ENCODE measurements at regions not wholly inside any gene's neighbourhood (a gene's known extent, or its start where the extent isn't known, plus 50 kb on each side); places are given as distances from the start of the nearest gene placed in this dataset.

GRCh38 chr14:85454226-85454813 lies 75.6 kb upstream of the FLRT2 start:
- peak overlapping the region in 2 of 4 donors; percentile 53 to 55 for H3K27ac ChIP-seq
- WGBS, 2 donors: 8 to 11% methylated on average over 3 of the region's 3 CpGs
- H3K4me1 ChIP-seq: peaks cover 21 to 22% (median 22%) of the 10 kb centered on the region in 3 donors
- ATAC-seq: peak; percentile 85 to 92 (median 86)
- no peak for FAIRE-seq
- H3K36me3 ChIP-seq: no peaks in the 10 kb centered on the region
- H3K9me3 ChIP-seq: no peaks in the 10 kb centered on the region
- TF ChIP-seq CTCF (IDR thresholded peaks at IDR 0.05): no peak
- H3K4me3 ChIP-seq: no peak overlapping the region
- intact Hi-C loops (cut with DNase I): no loop called here
- no peaks in the 10 kb centered on the region for H3K27me3 ChIP-seq
- DNase-seq: peak in 2 of 6 donors; percentile 28 to 49

DNA sequence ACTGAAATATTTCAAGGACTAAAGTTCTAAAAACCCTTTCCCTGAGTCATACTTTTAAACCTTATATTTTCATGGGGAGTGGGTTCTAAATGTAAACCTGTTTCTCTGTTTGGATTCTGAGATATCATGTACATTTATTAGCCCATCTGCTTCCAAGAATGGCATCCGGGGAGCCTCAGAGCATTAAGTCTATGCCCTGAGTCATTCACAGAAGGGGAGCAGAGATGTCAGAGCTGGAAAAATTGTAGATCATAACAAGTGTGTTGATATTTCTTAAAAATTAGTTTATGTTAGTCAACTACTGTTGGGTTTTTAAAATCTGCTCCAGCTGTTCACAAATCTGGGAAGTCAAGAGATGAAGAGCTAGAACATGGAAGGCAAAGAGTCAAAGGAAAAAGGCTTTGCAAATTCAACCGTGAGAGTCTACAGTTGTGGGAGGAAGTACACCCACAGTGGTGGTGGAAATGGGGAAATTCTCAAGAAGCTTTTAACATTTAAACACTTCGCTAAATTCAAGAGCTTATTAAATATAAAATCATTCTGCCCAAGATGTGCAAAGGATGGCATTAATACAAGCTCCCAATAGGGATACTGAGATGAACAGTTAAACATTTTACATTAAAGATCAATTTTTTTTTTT lies 70.5 kb upstream of the FLRT2 start:
- Histone ChIP-seq H3K4me3 (no peak overlapping the region), H3K27me3 (no peaks in the 10 kb centered on the region), H3K4me1 (peaks cover 12 to 29% (median 14%) of the 10 kb centered on the region in 3 donors), H3K36me3 (no peaks in the 10 kb centered on the region), H3K9me3 (no peaks in the 10 kb centered on the region), H3K27ac (no peak overlapping the region)
- DNase-seq (no peak), FAIRE-seq (no peak), ATAC-seq (no peak)
- no peak for TF ChIP-seq CTCF (IDR thresholded peaks at IDR 0.05)
- intact Hi-C loops (cut with DNase I): no loop called here
- 88 to 89% methylated on average over 3 of the region's 3 CpGs for WGBS, 2 donors

GRCh38 chr14:85461432-85462133 lies 68.4 kb upstream of the FLRT2 start:
- no peaks in the 10 kb centered on the region for H3K36me3 ChIP-seq
- no peaks in the 10 kb centered on the region for H3K9me3 ChIP-seq
- DNase-seq (peak in 2 of 6 donors; percentile 28 to 59), ATAC-seq (peak; percentile 64 to 83 (median 81)), FAIRE-seq (no peak)
- peak overlapping the region in 2 of 4 donors; percentile 68 for H3K27ac ChIP-seq
- peaks cover 0 to 17% (median 3%) of the 10 kb centered on the region in 3 donors for H3K4me1 ChIP-seq
- TF ChIP-seq CTCF (IDR thresholded peaks at IDR 0.05): no peak
- no peak overlapping the region for H3K4me3 ChIP-seq
- WGBS, 2 donors: 54 to 63% methylated on average over 3 of the region's 3 CpGs
- intact Hi-C loops (cut with DNase I): no loop called here
- no peaks in the 10 kb centered on the region for H3K27me3 ChIP-seq

GRCh38 chr14:85463512-85463911 lies 66.4 kb upstream of the FLRT2 start:
- FAIRE-seq (no peak), ATAC-seq (peak; percentile 30 to 64 (median 50)), DNase-seq (peak in 1 of 6 donors; percentile 36)
- Histone ChIP-seq H3K36me3 (no peaks in the 10 kb centered on the region), H3K9me3 (no peaks in the 10 kb centered on the region), H3K4me1 (peaks cover 0 to 17% (median 3%) of the 10 kb centered on the region in 3 donors), H3K27ac (no peak overlapping the region), H3K27me3 (no peaks in the 10 kb centered on the region), H3K4me3 (no peak overlapping the region)
- intact Hi-C loops (cut with DNase I): no loop called here
- no peak for TF ChIP-seq CTCF (IDR thresholded peaks at IDR 0.05)
- WGBS, 2 donors: 61 to 66% methylated on average over 4 of the region's 4 CpGs
